ENCODE measurements at regions not wholly inside any gene's neighbourhood (a gene's known extent, or its start where the extent isn't known, plus 50 kb on each side); places are given as distances from the start of the nearest gene placed in this dataset.

- Histone ChIP-seq H3F3A (ENCODE audit: insufficient read depth, low read depth) (no peaks in the 10 kb centered on the region), H2AFZ (no peak overlapping the region), H3K27me3 (ENCODE audit: insufficient read depth, low read depth) (no peaks in the 10 kb centered on the region), H3K9me2 (ENCODE audit: insufficient read depth) (no peaks in the 10 kb centered on the region), H3K36me3 (ENCODE audit: low read depth) (no peaks in the 10 kb centered on the region), H3K4me1 (replicated peaks; ENCODE audit: insufficient read depth) (no peaks in the 10 kb centered on the region), H3K79me2 (ENCODE audit: low read depth) (no peaks in the 10 kb centered on the region), H4K20me1 (ENCODE audit: insufficient read depth) (no peaks in the 10 kb centered on the region), H3K4me2 (no peak overlapping the region), H3K4me3 (no peak overlapping the region), H3K9me3 (ENCODE audit: insufficient read depth, low read depth) (no peaks in the 10 kb centered on the region), H3K27ac (no peak overlapping the region)
- ChIA-PET CTCF (no interaction called here), POLR2A (ENCODE audit: unreplicated experiment) (no interaction called here)
- TF ChIP-seq EZH2 (IDR thresholded peaks at IDR 0.05; ENCODE audit: low read depth) (no peak), CTCF (conservative IDR thresholded peaks at IDR 0.05) (no peak)
- DNase-seq = no peak
- intact Hi-C loops (cut with micrococcal nuclease; ENCODE audit: unreplicated experiment) = no loop called here
- no TSS peak for BruUV-seq (replicated peaks)
Measured at GRCh38 chr6:90669846-90670245, 83.0 kb upstream of the MAP3K7 start.

DNA sequence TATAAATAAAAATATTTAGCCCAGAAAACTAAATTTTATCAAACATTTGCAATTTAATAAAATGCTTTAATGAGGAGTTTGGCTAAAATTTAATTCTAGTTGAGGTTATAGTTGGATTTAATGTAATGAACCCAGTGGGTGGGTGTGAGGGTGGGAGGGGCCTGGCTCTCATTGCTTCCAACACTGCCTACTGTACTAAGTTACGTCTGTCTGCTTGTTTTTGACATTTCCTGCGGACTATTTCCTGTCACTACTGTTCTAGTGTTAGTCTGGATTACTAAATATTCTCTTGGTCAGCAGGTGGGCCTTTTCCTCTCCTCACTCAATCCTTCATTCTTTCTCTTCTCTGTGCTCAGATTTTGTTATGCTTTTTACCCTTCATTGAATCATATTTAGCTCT lies 82.5 kb upstream of the MAP3K7 start:
- intact Hi-C loops (cut with micrococcal nuclease; ENCODE audit: unreplicated experiment) = no loop called here
- H3K9me3 ChIP-seq (ENCODE audit: insufficient read depth, low read depth) = no peaks in the 10 kb centered on the region
- H3F3A ChIP-seq (ENCODE audit: insufficient read depth, low read depth) = no peaks in the 10 kb centered on the region
- ChIA-PET POLR2A (ENCODE audit: unreplicated experiment) (no interaction called here), CTCF (no interaction called here)
- no TSS peak for BruUV-seq (replicated peaks)
- no peaks in the 10 kb centered on the region for H3K9me2 ChIP-seq (ENCODE audit: insufficient read depth)
- H3K27ac ChIP-seq = no peak overlapping the region
- no peaks in the 10 kb centered on the region for H3K36me3 ChIP-seq (ENCODE audit: low read depth)
- H3K4me2 ChIP-seq = no peak overlapping the region
- TF ChIP-seq EZH2 (IDR thresholded peaks at IDR 0.05; ENCODE audit: low read depth) (no peak), CTCF (conservative IDR thresholded peaks at IDR 0.05) (no peak)
- H2AFZ ChIP-seq = no peak overlapping the region
- no peaks in the 10 kb centered on the region for H3K27me3 ChIP-seq (ENCODE audit: insufficient read depth, low read depth)
- no peaks in the 10 kb centered on the region for H4K20me1 ChIP-seq (ENCODE audit: insufficient read depth)
- no peaks in the 10 kb centered on the region for H3K79me2 ChIP-seq (ENCODE audit: low read depth)
- no peak for DNase-seq
- H3K4me3 ChIP-seq = no peak overlapping the region
- no peaks in the 10 kb centered on the region for H3K4me1 ChIP-seq (replicated peaks; ENCODE audit: insufficient read depth)

DNA sequence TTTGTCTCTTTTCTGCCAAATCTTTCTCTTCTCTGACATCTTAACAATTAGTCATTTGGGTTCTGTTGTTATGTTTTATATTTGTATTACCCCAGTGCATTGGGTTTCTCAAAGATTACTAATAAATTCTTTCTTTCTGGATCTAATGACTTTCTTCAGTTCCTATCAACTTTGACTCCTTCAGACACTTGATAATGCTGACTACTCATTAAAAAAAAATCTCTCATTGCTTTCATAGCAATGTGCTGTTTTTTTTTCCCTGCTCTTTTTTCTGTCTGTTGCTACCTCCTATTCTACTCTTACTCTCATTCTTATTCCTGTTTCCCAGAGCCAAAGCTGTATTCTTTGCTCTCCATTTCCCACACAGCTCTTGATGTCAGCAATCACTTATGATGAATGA lies 81.3 kb upstream of the MAP3K7 start:
- H3K79me2 ChIP-seq (ENCODE audit: low read depth) = no peaks in the 10 kb centered on the region
- no peaks in the 10 kb centered on the region for H3K4me1 ChIP-seq (replicated peaks; ENCODE audit: insufficient read depth)
- H3K9me2 ChIP-seq (ENCODE audit: insufficient read depth) = no peaks in the 10 kb centered on the region
- H3K9me3 ChIP-seq (ENCODE audit: insufficient read depth, low read depth) = no peaks in the 10 kb centered on the region
- H3K4me3 ChIP-seq = no peak overlapping the region
- BruUV-seq (replicated peaks) = no TSS peak
- H3K27me3 ChIP-seq (ENCODE audit: insufficient read depth, low read depth) = no peaks in the 10 kb centered on the region
- H4K20me1 ChIP-seq (ENCODE audit: insufficient read depth) = no peaks in the 10 kb centered on the region
- POLR2A ChIA-PET (ENCODE audit: unreplicated experiment) = no interaction called here
- TF ChIP-seq CTCF (conservative IDR thresholded peaks at IDR 0.05) (no peak), EZH2 (IDR thresholded peaks at IDR 0.05; ENCODE audit: low read depth) (no peak)
- no peak for DNase-seq
- H3K4me2 ChIP-seq = no peak overlapping the region
- CTCF ChIA-PET = no interaction called here
- H2AFZ ChIP-seq = no peak overlapping the region
- no peaks in the 10 kb centered on the region for H3F3A ChIP-seq (ENCODE audit: insufficient read depth, low read depth)
- intact Hi-C loops (cut with micrococcal nuclease; ENCODE audit: unreplicated experiment) = no loop called here
- H3K27ac ChIP-seq = no peak overlapping the region
- H3K36me3 ChIP-seq (ENCODE audit: low read depth) = no peaks in the 10 kb centered on the region
